ENCODE measurements at regions not wholly inside any gene's neighbourhood (a gene's known extent, or its start where the extent isn't known, plus 50 kb on each side); places are given as distances from the start of the nearest gene placed in this dataset.
"Not testable (repeated sequence)": the region's sequence is repeated elsewhere in the genome, so short reads cannot be mapped to it uniquely, and the experiment has no call there.

- no peak for DNase-seq (ENCODE audit: low read depth, low spot score)
These were observed 161.5 kb upstream of the WDR1 start for GRCh38 chr4:10278071-10278470.

DNA sequence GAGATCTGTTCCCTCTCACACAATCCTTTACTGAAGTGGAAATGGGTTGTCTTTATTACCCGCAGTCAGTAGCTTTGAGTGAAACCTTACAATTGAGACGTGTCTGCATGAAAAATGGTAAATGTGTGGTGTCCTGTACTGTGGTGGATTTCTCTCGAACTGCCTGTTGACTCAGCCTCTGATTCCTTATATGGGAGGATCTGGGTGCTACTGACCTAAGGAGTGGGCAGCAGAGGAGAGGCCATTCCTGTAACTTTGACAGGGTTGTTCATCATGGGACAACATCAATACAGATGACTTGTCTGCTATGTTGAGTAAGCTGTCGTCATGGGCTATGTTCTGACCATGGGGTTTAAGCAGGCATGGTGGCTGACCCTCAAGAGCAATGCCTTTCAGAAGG lies 159.6 kb upstream of the WDR1 start:
- DNase-seq (ENCODE audit: low read depth, low spot score) = no peak

- no peak for DNase-seq (ENCODE audit: low read depth, low spot score)
These were observed 159.1 kb upstream of the WDR1 start for GRCh38 chr4:10275696-10276095.

DNA sequence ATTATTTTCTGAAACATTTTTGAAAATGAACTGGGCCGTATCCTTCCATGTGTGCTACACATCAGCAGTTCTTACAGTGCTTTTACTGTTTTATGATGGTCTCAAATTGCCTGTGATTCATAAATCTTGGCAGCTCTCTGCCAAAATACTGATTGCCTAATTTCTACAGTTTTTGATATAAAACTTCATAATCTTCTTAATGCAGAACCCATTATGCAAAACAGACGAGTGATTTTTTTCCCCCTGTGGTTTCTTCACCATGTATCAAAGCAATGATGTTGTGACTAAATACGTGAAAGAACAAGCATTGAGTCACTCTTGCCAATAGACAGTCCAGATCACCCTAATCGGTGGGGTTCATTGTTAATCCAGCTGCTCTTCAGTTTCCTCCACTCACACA lies 156.4 kb upstream of the WDR1 start:
- no peak for DNase-seq (ENCODE audit: low read depth, low spot score)

DNA sequence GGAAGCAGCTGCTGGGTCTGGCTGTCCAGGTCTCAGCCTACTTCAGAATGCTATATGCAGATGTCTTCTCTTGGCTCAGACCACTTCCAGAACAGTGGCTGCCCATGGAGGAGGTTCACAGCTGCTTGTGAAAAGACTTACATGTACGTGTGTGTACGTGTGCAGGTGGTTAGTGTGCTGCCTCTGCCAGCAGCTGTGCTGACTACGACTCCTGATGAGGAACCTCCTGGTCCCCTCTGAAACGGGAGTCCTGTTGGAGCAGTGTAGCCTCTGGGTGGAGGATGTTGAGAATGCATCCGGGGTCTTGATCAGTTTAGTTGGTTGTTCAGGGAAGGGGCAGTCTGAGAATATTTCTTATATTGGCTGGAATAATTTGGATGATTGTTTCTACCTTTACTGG lies 155.9 kb upstream of the WDR1 start:
- DNase-seq (ENCODE audit: low read depth, low spot score) = no peak

DNA sequence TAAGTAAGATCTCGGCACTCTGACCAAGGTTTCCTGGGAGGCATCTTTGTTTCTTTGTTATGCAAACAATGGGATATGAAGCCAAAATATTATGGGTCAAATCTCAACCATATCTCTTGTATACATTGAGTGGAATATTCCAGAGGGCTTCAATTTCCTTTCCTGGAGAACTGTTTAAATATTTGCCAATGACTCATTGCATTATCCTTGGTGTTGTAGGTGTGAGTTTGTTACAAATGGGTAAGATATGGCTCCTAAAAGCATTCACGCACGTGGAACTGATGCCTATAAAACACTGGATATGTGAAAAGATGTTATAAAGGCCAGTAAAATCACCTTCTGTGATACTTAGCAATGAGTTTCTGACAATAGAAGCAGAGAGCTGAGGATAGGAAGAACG lies 150.5 kb upstream of the WDR1 start:
- no peak for DNase-seq (ENCODE audit: low read depth, low spot score)

- DNase-seq (ENCODE audit: low read depth, low spot score) = no peak
These were observed 144.2 kb upstream of the WDR1 start for GRCh38 chr4:10260777-10261176.

DNA sequence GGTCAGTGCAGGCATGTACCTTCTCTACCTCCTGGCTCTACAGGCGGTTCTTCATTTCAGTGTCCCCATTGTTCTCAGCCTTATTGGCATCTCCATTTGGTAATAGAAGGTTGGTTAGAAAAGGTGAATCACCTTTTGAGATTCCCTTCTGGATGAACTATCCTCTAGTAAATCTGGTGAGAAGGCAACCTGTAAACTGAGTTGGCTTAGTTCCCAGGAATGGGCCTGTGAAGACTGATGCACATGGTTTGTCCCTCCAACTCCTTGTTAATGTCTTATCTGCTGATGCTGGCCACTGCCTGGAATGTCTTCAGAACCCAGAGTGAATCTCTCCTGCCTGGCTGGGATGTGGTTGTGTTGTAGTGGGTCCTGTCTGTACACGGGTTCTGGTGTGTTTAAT lies 143.4 kb upstream of the WDR1 start:
- DNase-seq (ENCODE audit: low read depth, low spot score) = no peak

GRCh38 chr4:10256203-10256602 lies 139.6 kb upstream of the WDR1 start:
- DNase-seq (ENCODE audit: low read depth, low spot score) = no peak

DNA sequence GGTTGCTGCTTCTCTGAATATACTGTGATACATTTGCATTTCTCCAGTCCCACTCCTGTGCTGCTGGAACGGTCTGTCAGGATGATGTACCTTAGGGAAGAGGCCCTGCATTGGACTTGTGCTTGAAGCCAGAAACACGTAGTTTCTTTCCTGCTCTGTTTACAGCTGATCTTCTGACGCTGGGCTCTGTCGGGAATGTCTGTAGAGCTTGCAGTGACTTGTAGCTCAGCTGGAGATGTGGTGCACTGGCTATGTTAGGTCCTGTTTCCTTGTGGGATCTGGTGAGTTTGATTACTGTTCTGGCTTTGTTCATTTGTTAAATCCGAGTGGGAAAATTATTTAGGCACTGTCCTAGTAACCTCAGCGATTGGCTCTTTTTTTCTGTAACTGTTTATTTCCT lies 137.2 kb upstream of the WDR1 start:
- no peak for DNase-seq (ENCODE audit: low read depth, low spot score)

DNA sequence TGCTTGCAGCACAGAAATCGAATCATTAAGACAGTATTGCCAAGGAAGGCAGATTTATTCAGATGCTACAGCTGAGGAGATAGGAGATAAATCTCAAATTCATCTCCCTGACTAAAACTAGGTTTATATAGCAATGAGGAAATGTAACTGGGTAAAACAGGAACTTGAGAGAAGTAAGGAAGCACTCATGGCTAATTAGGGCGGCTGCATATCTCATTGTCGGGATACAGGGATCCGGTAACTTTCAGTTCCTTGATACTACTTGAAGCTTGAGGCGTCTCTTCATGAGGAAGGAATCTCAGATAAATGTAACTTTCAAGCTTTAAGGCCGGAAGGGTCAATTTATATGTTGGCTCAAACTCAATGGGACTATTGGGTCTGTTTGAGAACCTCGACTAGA lies 129.2 kb upstream of the WDR1 start:
- DNase-seq (ENCODE audit: low read depth, low spot score) = no peak

DNA sequence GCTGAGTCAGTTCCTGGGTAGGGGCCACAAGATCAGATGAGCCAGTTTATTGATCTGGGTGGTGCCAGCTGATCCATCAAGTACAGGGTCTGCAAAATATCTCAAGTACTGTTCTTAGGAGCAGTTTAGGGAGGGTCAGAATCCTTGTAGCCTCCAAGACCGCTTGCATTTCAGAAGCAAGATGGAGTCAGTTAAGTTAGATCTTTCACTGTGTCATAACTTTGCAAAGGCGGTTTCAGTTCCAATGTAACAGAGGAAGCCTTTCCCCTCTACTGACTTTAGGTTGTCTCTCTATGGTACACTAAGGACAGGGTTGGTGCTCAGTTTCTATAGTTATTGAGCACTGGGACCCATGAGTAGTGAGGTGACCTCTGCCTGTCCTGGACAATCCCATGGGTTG lies 127.3 kb upstream of the WDR1 start:
- DNase-seq (ENCODE audit: low read depth, low spot score) = no peak

DNA sequence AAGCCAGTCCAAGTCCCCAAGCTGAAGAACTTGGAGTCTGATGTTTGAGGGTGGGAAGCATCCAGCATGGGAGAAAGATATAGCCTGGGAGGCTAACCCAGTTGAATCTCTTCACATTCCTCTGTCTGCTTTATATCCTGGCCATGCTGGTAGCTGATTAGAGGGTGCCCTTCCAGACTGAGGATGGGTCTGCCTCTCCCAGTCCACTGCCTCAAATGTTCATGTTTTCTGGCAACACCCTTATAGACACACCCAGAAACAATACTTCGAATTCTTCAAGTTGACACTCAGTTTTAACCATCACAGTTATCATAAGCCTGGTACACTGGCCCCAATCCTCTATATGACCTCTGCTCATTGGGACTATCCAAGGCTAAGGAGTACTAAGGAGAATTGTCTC lies 124.1 kb upstream of the WDR1 start:
- no peak for DNase-seq (ENCODE audit: low read depth, low spot score)

DNA sequence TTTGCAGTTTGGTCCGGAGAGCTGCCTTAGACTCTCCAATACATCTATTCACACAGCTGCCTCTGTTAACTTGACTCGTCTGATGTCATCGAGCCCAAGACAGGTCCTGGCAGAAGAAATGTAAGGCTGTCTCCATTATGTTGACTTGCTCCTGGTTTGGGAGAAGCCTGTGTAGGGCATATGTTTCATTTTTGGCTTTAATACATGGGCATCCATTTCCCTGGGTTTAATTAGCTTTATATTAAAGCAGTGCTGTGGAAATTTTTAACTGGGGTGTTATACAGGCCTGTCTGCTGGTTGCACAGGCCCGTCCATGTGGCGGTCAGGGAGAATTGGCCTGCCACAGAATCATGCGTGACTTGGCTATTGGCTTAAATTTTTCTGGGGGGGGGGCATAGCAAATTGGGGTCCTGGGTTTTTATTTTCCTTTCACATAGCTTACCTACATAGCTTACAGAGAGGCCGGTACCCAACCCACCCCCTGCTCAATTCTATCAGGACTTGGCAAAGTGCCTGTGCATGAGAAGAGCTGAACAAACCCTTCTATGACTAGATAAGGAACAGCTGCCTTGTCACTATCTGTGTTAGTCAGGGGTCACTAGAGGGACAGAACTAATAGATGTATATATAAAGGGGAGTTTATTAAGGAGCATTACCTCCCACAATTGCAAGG lies 123.5 kb upstream of the WDR1 start:
- no peak for DNase-seq (ENCODE audit: low read depth, low spot score)

- DNase-seq (ENCODE audit: low read depth, low spot score) = no peak
These were observed 120.5 kb upstream of the WDR1 start for GRCh38 chr4:10237131-10237530.

- DNase-seq (ENCODE audit: low read depth, low spot score) = no peak
These were observed 115.5 kb upstream of the WDR1 start for GRCh38 chr4:10232114-10232513.

GRCh38 chr4:10226756-10227155 lies 110.2 kb upstream of the WDR1 start:
- no peak for DNase-seq (ENCODE audit: low read depth, low spot score)

GRCh38 chr4:10225096-10225495 lies 108.5 kb upstream of the WDR1 start:
- DNase-seq (ENCODE audit: low read depth, low spot score) = no peak

GRCh38 chr4:10223782-10224181 lies 107.2 kb upstream of the WDR1 start:
- DNase-seq (ENCODE audit: low read depth, low spot score) = no peak

- not testable (repeated sequence) for DNase-seq (ENCODE audit: low read depth, low spot score)
These were observed 96.9 kb upstream of the WDR1 start for GRCh38 chr4:10213481-10213880.

DNA sequence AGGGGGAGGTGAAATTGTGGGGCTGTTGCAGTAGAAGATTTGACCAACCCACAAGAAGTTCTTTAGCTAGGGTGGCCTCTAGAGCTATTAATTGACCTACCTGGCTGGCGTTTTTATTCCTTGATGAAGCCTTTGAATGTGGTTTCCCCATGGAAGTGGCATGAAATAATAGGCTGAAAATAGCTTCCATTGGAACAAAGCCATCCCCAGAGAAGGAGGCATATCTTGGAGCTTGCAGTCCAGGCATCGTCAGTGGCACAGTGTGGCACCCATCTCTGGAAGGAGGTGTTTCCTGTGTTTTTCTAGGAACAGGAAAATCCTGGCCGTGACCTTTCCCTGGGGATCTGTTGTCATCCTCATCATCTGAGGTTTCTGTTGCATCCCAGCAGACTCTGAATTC lies 96.3 kb upstream of the WDR1 start:
- no peak for DNase-seq (ENCODE audit: low read depth, low spot score)

- no peak for DNase-seq (ENCODE audit: low read depth, low spot score)
These were observed 95.8 kb upstream of the WDR1 start for GRCh38 chr4:10212400-10212799.

GRCh38 chr4:10207116-10207515 lies 90.5 kb upstream of the WDR1 start:
- DNase-seq (ENCODE audit: low read depth, low spot score) = no peak

DNA sequence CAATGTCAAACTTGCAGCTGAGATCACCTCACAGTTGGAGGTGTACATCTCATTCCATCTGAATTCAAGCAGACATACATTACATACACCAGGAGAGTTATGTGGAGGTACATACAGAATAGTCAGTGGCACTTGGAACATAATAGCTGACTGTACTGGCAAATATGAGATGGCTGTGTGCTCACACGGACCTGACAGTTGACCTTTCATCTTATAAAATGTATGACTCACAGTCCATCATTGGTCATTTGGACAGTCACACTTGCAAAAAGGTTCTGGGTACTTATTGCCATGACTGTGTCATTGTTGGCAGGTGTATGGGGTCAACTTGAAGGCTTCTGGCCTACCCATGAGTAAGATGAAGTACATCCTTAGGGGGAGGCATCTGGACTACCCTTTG lies 88.6 kb upstream of the WDR1 start:
- no peak for DNase-seq (ENCODE audit: low read depth, low spot score)

Data from iPS DF 19.7 (cell line).